ENCODE measurements at regions not wholly inside any gene's neighbourhood (a gene's known extent, or its start where the extent isn't known, plus 50 kb on each side); places are given as distances from the start of the nearest gene placed in this dataset.

GRCh38 chr2:4416431-4416830, 713.1 kb downstream of the DCDC2C start:
- H3K4me1 ChIP-seq (ENCODE audit: control insufficient read depth, low read length), result no peaks in the 10 kb centered on the region
- H3F3A ChIP-seq (ENCODE audit: control insufficient read depth, insufficient read depth), result no peaks in the 10 kb centered on the region
- no peak overlapping the region for H3K27ac ChIP-seq (ENCODE audit: low read depth, low read length)
- H3K36me3 ChIP-seq (ENCODE audit: control insufficient read depth, low read length), result no peaks in the 10 kb centered on the region
- H3K27me3 ChIP-seq (ENCODE audit: control insufficient read depth, low read length), result no peaks in the 10 kb centered on the region
- no peaks in the 10 kb centered on the region for H4K20me1 ChIP-seq (ENCODE audit: control insufficient read depth, insufficient read depth, low read depth, low read length)
- no peaks in the 10 kb centered on the region for H3K9me2 ChIP-seq (replicated peaks; ENCODE audit: control insufficient read depth, low read length)
- TF ChIP-seq CTCF (IDR thresholded peaks at IDR 0.05; ENCODE audit: low read depth, low read length, poor library complexity, severe bottlenecking), result no peak
- TF ChIP-seq EZH2phosphoT487 (IDR thresholded peaks at IDR 0.05; ENCODE audit: borderline replicate concordance, low read length), result no peak
- H3K4me2 ChIP-seq (ENCODE audit: low read length), result no peak overlapping the region
- H3K4me3 ChIP-seq (ENCODE audit: low read length), result no peak overlapping the region
- H3K79me2 ChIP-seq (ENCODE audit: control insufficient read depth, low read length), result no peaks in the 10 kb centered on the region
- H3K9me3 ChIP-seq (ENCODE audit: control insufficient read depth, insufficient read depth, low read length), result no peaks in the 10 kb centered on the region

- H3K27me3 ChIP-seq (ENCODE audit: control insufficient read depth, low read length), result no peaks in the 10 kb centered on the region
- no peaks in the 10 kb centered on the region for H3K79me2 ChIP-seq (ENCODE audit: control insufficient read depth, low read length)
- no peak overlapping the region for H3K27ac ChIP-seq (ENCODE audit: low read depth, low read length)
- H3K4me1 ChIP-seq (ENCODE audit: control insufficient read depth, low read length), result no peaks in the 10 kb centered on the region
- H3K36me3 ChIP-seq (ENCODE audit: control insufficient read depth, low read length), result no peaks in the 10 kb centered on the region
- no peak overlapping the region for H3K4me3 ChIP-seq (ENCODE audit: low read length)
- H3K4me2 ChIP-seq (ENCODE audit: low read length), result no peak overlapping the region
- H3K9me2 ChIP-seq (replicated peaks; ENCODE audit: control insufficient read depth, low read length), result no peaks in the 10 kb centered on the region
- H3K9me3 ChIP-seq (ENCODE audit: control insufficient read depth, insufficient read depth, low read length), result no peaks in the 10 kb centered on the region
- no peaks in the 10 kb centered on the region for H3F3A ChIP-seq (ENCODE audit: control insufficient read depth, insufficient read depth)
- H4K20me1 ChIP-seq (ENCODE audit: control insufficient read depth, insufficient read depth, low read depth, low read length), result no peaks in the 10 kb centered on the region
- TF ChIP-seq EZH2phosphoT487 (IDR thresholded peaks at IDR 0.05; ENCODE audit: borderline replicate concordance, low read length) (no peak), CTCF (IDR thresholded peaks at IDR 0.05; ENCODE audit: low read depth, low read length, poor library complexity, severe bottlenecking) (no peak)
Measured at GRCh38 chr2:4417771-4418170, 714.4 kb downstream of the DCDC2C start.

GRCh38 chr2:4420032-4420431, 716.7 kb downstream of the DCDC2C start:
- Histone ChIP-seq H3K27me3 (ENCODE audit: control insufficient read depth, low read length) (no peaks in the 10 kb centered on the region), H3K9me2 (replicated peaks; ENCODE audit: control insufficient read depth, low read length) (no peaks in the 10 kb centered on the region), H3K4me3 (ENCODE audit: low read length) (no peak overlapping the region), H3K4me2 (ENCODE audit: low read length) (no peak overlapping the region), H4K20me1 (ENCODE audit: control insufficient read depth, insufficient read depth, low read depth, low read length) (no peaks in the 10 kb centered on the region), H3K9me3 (ENCODE audit: control insufficient read depth, insufficient read depth, low read length) (no peaks in the 10 kb centered on the region), H3K4me1 (ENCODE audit: control insufficient read depth, low read length) (no peaks in the 10 kb centered on the region), H3K27ac (ENCODE audit: low read depth, low read length) (no peak overlapping the region), H3K36me3 (ENCODE audit: control insufficient read depth, low read length) (no peaks in the 10 kb centered on the region), H3F3A (ENCODE audit: control insufficient read depth, insufficient read depth) (no peaks in the 10 kb centered on the region), H3K79me2 (ENCODE audit: control insufficient read depth, low read length) (no peaks in the 10 kb centered on the region)
- TF ChIP-seq EZH2phosphoT487 (IDR thresholded peaks at IDR 0.05; ENCODE audit: borderline replicate concordance, low read length), result no peak
- no peak for TF ChIP-seq CTCF (IDR thresholded peaks at IDR 0.05; ENCODE audit: low read depth, low read length, poor library complexity, severe bottlenecking)

GRCh38 chr2:4424153-4424552, 720.8 kb downstream of the DCDC2C start:
- Histone ChIP-seq H3K79me2 (ENCODE audit: control insufficient read depth, low read length) (no peaks in the 10 kb centered on the region), H3K4me3 (ENCODE audit: low read length) (no peak overlapping the region), H4K20me1 (ENCODE audit: control insufficient read depth, insufficient read depth, low read depth, low read length) (no peaks in the 10 kb centered on the region), H3K4me2 (ENCODE audit: low read length) (no peak overlapping the region), H3F3A (ENCODE audit: control insufficient read depth, insufficient read depth) (no peaks in the 10 kb centered on the region), H3K9me2 (replicated peaks; ENCODE audit: control insufficient read depth, low read length) (no peaks in the 10 kb centered on the region), H3K27ac (ENCODE audit: low read depth, low read length) (no peak overlapping the region), H3K9me3 (ENCODE audit: control insufficient read depth, insufficient read depth, low read length) (no peaks in the 10 kb centered on the region), H3K27me3 (ENCODE audit: control insufficient read depth, low read length) (no peaks in the 10 kb centered on the region), H3K4me1 (ENCODE audit: control insufficient read depth, low read length) (no peaks in the 10 kb centered on the region), H3K36me3 (ENCODE audit: control insufficient read depth, low read length) (no peaks in the 10 kb centered on the region)
- TF ChIP-seq EZH2phosphoT487 (IDR thresholded peaks at IDR 0.05; ENCODE audit: borderline replicate concordance, low read length) (no peak), CTCF (IDR thresholded peaks at IDR 0.05; ENCODE audit: low read depth, low read length, poor library complexity, severe bottlenecking) (no peak)
